ENCODE measurements at regions not wholly inside any gene's neighbourhood (a gene's known extent, or its start where the extent isn't known, plus 50 kb on each side); places are given as distances from the start of the nearest gene placed in this dataset.
A peak's percentile ranks its signal among the peaks of the same experiment; 100 is the strongest.

- Histone ChIP-seq H4K20me1 (ENCODE audit: control insufficient read depth, extremely low read depth, insufficient read depth, low read length) (no peaks in the 10 kb centered on the region), H3K27ac (ENCODE audit: control insufficient read depth, insufficient read depth, low read length) (no peak overlapping the region), H3K4me3 (ENCODE audit: control insufficient read depth in 2 of 3, extremely low read depth in 1 of 3, insufficient read depth in 2 of 3, low read depth in 1 of 3, low read length in 3 of 3) (no peak overlapping the region), H3K9ac (ENCODE audit: control insufficient read depth, extremely low read depth, insufficient read depth, low read length) (no peak overlapping the region), H3K36me3 (ENCODE audit: control insufficient read depth in 2 of 2, extremely low read depth in 1 of 2, insufficient read depth in 2 of 2, low read length in 2 of 2) (no peaks in the 10 kb centered on the region), H3K9me1 (ENCODE audit: control insufficient read depth, extremely low read depth, insufficient read depth, low read length) (no peaks in the 10 kb centered on the region), H3K4me2 (ENCODE audit: control insufficient read depth, extremely low read depth, insufficient read depth, low read depth, low read length) (no peak overlapping the region), H3K27me3 (ENCODE audit: control insufficient read depth, extremely low read depth, insufficient read depth, low read length) (no peaks in the 10 kb centered on the region), H3K79me2 (ENCODE audit: control insufficient read depth, insufficient read depth, low read length) (no peaks in the 10 kb centered on the region), H3K4me1 (ENCODE audit: control insufficient read depth, extremely low read depth, insufficient read depth, low read length) (peaks cover 15% of the 10 kb centered on the region), H2AFZ (ENCODE audit: control insufficient read depth, low read length) (no peak overlapping the region), H3K9me3 (ENCODE audit: control insufficient read depth, low read depth, low read length) (no peaks in the 10 kb centered on the region)
- dilution Hi-C loops (cut with MboI; ENCODE audit: extremely low pct_ligation_motif_present, low sequenced_read_pairs) = no loop called here
- no peak for DNase-seq (ENCODE audit: low read depth, low spot score)
- FAIRE-seq = no peak
- TF ChIP-seq, protein P1, sequence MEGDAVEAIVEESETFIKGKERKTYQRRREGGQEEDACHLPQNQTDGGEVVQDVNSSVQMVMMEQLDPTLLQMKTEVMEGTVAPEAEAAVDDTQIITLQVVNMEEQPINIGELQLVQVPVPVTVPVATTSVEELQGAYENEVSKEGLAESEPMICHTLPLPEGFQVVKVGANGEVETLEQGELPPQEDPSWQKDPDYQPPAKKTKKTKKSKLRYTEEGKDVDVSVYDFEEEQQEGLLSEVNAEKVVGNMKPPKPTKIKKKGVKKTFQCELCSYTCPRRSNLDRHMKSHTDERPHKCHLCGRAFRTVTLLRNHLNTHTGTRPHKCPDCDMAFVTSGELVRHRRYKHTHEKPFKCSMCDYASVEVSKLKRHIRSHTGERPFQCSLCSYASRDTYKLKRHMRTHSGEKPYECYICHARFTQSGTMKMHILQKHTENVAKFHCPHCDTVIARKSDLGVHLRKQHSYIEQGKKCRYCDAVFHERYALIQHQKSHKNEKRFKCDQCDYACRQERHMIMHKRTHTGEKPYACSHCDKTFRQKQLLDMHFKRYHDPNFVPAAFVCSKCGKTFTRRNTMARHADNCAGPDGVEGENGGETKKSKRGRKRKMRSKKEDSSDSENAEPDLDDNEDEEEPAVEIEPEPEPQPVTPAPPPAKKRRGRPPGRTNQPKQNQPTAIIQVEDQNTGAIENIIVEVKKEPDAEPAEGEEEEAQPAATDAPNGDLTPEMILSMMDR (optimal IDR thresholded peaks at IDR 0.05 in 1 of 3, IDR thresholded peaks at IDR 0.05 in 1 of 3, conservative IDR thresholded peaks at IDR 0.05 in 1 of 3; ENCODE audit: extremely low read depth in 1 of 3, insufficient read depth in 2 of 3, low read length in 3 of 3) = no peak
- no peak for TF ChIP-seq EZH2 (IDR thresholded peaks at IDR 0.05; ENCODE audit: low read length)
Measured at GRCh38 chr18:8514409-8514808, 94.8 kb upstream of the RAB12 start.

- H2AFZ ChIP-seq (ENCODE audit: control insufficient read depth, low read length) = no peak overlapping the region
- H3K9me1 ChIP-seq (ENCODE audit: control insufficient read depth, extremely low read depth, insufficient read depth, low read length) = no peaks in the 10 kb centered on the region
- H3K27ac ChIP-seq (ENCODE audit: control insufficient read depth, insufficient read depth, low read length) = no peak overlapping the region
- H3K79me2 ChIP-seq (ENCODE audit: control insufficient read depth, insufficient read depth, low read length) = no peaks in the 10 kb centered on the region
- no peak overlapping the region for H3K4me2 ChIP-seq (ENCODE audit: control insufficient read depth, extremely low read depth, insufficient read depth, low read depth, low read length)
- peaks cover 2% of the 10 kb centered on the region for H3K9me3 ChIP-seq (ENCODE audit: control insufficient read depth, low read depth, low read length)
- peak; percentile 49 for FAIRE-seq
- dilution Hi-C loops (cut with MboI; ENCODE audit: extremely low pct_ligation_motif_present, low sequenced_read_pairs) = no loop called here
- TF ChIP-seq, protein P1 (optimal IDR thresholded peaks at IDR 0.05 in 1 of 3, IDR thresholded peaks at IDR 0.05 in 1 of 3, conservative IDR thresholded peaks at IDR 0.05 in 1 of 3; ENCODE audit: extremely low read depth in 1 of 3, insufficient read depth in 2 of 3, low read length in 3 of 3) = no peak
- no peak for TF ChIP-seq EZH2 (IDR thresholded peaks at IDR 0.05; ENCODE audit: low read length)
- peaks cover 15% of the 10 kb centered on the region for H3K4me1 ChIP-seq (ENCODE audit: control insufficient read depth, extremely low read depth, insufficient read depth, low read length)
- H4K20me1 ChIP-seq (ENCODE audit: control insufficient read depth, extremely low read depth, insufficient read depth, low read length) = no peaks in the 10 kb centered on the region
- H3K36me3 ChIP-seq (ENCODE audit: control insufficient read depth in 2 of 2, extremely low read depth in 1 of 2, insufficient read depth in 2 of 2, low read length in 2 of 2) = no peaks in the 10 kb centered on the region
- no peak overlapping the region for H3K9ac ChIP-seq (ENCODE audit: control insufficient read depth, extremely low read depth, insufficient read depth, low read length)
- DNase-seq (ENCODE audit: low read depth, low spot score) = no peak
- H3K4me3 ChIP-seq (ENCODE audit: control insufficient read depth in 2 of 3, extremely low read depth in 1 of 3, insufficient read depth in 2 of 3, low read depth in 1 of 3, low read length in 3 of 3) = no peak overlapping the region
- no peaks in the 10 kb centered on the region for H3K27me3 ChIP-seq (ENCODE audit: control insufficient read depth, extremely low read depth, insufficient read depth, low read length)
Measured at GRCh38 chr18:8515142-8515865, 93.9 kb upstream of the RAB12 start.

Data from keratinocyte (primary cell).